Glomerular endothelial cell (primary cell): ENCODE measurements at regions not wholly inside any gene's neighbourhood (a gene's known extent, or its start where the extent isn't known, plus 50 kb on each side); places are given as distances from the start of the nearest gene placed in this dataset.

Source experiments
- DNase-seq: peaks from one replicate; pipeline ENCODE4 v3.0.0-alpha.2; 2011; ENCODE audit warnings: low read depth, low spot score; ENCODE audit errors: extremely low read depth

DNA sequence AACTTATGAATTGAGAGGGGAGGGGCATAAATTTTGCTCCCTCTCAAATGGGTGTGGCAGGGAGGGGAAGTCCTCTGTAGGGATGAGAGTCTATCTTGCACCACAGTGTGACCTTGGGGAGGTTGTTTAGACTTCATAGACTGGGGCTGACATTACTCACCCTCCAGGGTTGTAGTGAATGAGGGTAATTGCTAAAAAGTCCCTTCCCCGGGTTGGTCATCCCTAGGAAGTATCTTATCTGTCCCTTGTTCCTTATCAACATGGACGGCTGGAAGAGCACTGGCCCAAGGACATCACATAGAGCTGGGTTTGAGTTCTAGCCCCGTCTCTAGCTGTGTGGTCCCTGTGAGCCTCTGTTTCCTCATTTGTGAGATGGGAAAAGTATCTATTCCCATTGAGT lies 52.4 kb upstream of the SLC2A1 start:
- DNase-seq, result no peak

- no peak for DNase-seq
Measured at GRCh38 chr1:43009274-43009673, 50.6 kb upstream of the SLC2A1 start.

DNA sequence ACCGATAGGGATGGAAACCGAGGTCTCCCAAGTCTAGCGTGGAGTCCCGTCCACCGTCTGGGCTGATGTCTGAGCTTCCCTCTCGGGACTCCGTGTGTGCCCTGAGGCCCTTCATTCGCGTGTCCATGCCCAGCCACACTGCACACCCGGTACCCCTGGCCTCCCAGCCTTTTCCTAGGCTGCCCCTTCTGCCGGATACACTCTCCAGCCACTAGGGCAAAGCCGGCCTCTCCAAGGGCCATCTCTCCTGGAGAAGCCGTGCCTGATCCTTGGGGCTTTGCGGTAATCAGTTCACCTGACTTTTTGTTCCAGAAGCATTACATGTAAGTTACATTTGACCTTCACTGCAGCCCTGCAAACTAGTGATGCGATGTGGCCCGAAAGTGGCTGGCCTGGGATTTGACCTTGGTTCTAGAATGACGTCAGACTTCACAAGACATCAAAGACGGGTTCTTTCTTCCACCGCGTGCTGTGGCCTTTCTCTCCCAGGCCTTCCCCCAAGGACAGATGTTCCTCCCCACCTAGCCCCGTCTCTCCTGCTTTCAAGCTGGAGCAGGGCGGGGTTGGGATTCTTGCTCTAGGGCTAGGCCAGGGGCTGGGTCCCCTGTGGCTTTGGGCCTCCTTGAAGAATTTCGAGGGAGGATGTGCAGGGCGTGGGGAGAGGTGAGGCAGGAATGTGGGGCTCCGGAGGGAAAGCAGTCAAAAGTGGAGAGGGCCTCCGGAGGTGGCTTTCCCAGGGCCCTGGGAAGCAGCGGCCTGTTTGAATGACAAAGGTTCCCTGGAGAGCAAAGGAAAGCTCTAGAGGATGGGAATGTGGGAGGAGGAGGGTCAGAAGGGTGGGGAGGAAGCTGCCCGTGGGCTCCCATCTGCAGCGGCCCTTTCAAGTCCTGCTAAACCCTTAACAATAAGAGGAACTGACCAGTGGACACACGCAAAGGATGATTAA lies 49.7 kb upstream of the SLC2A1 start:
- DNase-seq, result no peak
